H1 (cell line): ENCODE measurements at regions not wholly inside any gene's neighbourhood (a gene's known extent, or its start where the extent isn't known, plus 50 kb on each side); places are given as distances from the start of the nearest gene placed in this dataset. TPM values are rescaled to one million over a fixed set of nuclear protein-coding genes. Genes with fewer than 3 reads are reported as not detected.
"Not testable (repeated sequence)": the region's sequence is repeated elsewhere in the genome, so short reads cannot be mapped to it uniquely, and the experiment has no call there.

Source experiments
- CTCF ChIA-PET: fragments of 300-600 bp; sonication (Branson Sonifier 250); formaldehyde crosslinking; loops from one replicate; lab custom pipeline; 2021; ENCODE audit not compliant: partially characterized antibody; lab: Charles Lee
- POLR2A ChIA-PET: fragments of 300-600 bp; sonication (Branson Sonifier 250); formaldehyde crosslinking; loops from one replicate; lab custom pipeline; 2021; ENCODE audit warnings: inconsistent platforms; ENCODE audit not compliant: partially characterized antibody; lab: Charles Lee
- DNase-seq, 2 experiments: peaks; one replicate each; pipeline versions ENCODE4 v3.0.0 to v3.0.0-alpha.2; 2010 to 2022; ENCODE audit warnings: low spot score in 2 of 2, low read depth in 1 of 2, mixed read lengths in 1 of 2
- FAIRE-seq: peaks from 2 replicates; lab custom pipeline; 2011; peaks lifted over from hg19 to GRCh38; lab: Jason Lieb, UNC
- H2AFZ ChIP-seq: 2 replicates; pipeline ENCODE4 v1.8.1; 2012; ENCODE audit warnings: low read length, inconsistent platforms
- H2AK5ac ChIP-seq: 2 replicates; pipeline ENCODE4 v1.6.1; 2013; ENCODE audit warnings: low read depth, low read length
- H2BK120ac ChIP-seq: replicated peaks from 2 replicates; pipeline ENCODE3; 2013; ENCODE audit warnings: low read depth, low read length, inconsistent platforms
- H2BK12ac ChIP-seq: 2 replicates; pipeline ENCODE4 v1.6.1; 2013; ENCODE audit warnings: low read depth, low read length
- H2BK15ac ChIP-seq: 2 replicates; pipeline ENCODE4 v1.6.1; 2013; ENCODE audit warnings: low read length
- H2BK20ac ChIP-seq: 2 replicates; pipeline ENCODE4 v1.6.1; 2013; ENCODE audit warnings: low read length
- H2BK5ac ChIP-seq: 2 replicates; pipeline ENCODE4 v1.6.1; 2013; ENCODE audit warnings: low read depth, low read length
- H3K14ac ChIP-seq: 2 replicates; pipeline ENCODE4 v1.6.1; 2013; ENCODE audit warnings: inconsistent platforms; ENCODE audit not compliant: insufficient read length
- H3K18ac ChIP-seq: 2 replicates; pipeline ENCODE4 v1.6.1; 2013; ENCODE audit warnings: low read length; ENCODE audit errors: extremely low read depth
- H3K23ac ChIP-seq: 2 replicates; pipeline ENCODE4 v1.6.1; 2013; ENCODE audit warnings: inconsistent platforms; ENCODE audit not compliant: insufficient read length
- H3K23me2 ChIP-seq: 2 replicates; pipeline ENCODE4 v1.6.1; 2013; ENCODE audit warnings: low read depth, low read length
- H3K27ac ChIP-seq: 2 replicates; pipeline ENCODE4 v1.6.1; 2011; ENCODE audit warnings: low read depth, low read length, inconsistent platforms
- H3K27me3 ChIP-seq, 4 experiments: replicated peaks in 1 of 4; 1 replicate in 1 of 4; 2 replicates in 3 of 4; pipeline versions ENCODE4 v1.6.1 to v1.8.1; 2011 to 2013; ENCODE audit warnings: low read length in 3 of 4, mild to moderate bottlenecking in 3 of 4, inconsistent platforms in 2 of 4, mixed read lengths in 2 of 4, moderate library complexity in 1 of 4; ENCODE audit not compliant: control insufficient read depth in 3 of 4, insufficient read depth in 3 of 4; ENCODE audit errors: extremely low read depth in 1 of 4
- H3K36me3 ChIP-seq, 4 experiments: 2 replicates each; pipeline versions ENCODE4 v1.6.1 to v1.8.1; 2011 to 2013; ENCODE audit warnings: mild to moderate bottlenecking in 4 of 4, low read length in 3 of 4, moderate library complexity in 2 of 4, control low read depth in 1 of 4, inconsistent platforms in 1 of 4; ENCODE audit not compliant: insufficient read depth in 4 of 4, control insufficient read depth in 2 of 4
- H3K4ac ChIP-seq: replicated peaks from 2 replicates; pipeline ENCODE3; 2013; ENCODE audit warnings: low read length, low read depth, mixed read lengths, inconsistent platforms; ENCODE audit not compliant: insufficient read length
- H3K4me1 ChIP-seq, 4 experiments: replicated peaks in 1 of 4; 1 replicate in 1 of 4; 2 replicates in 3 of 4; pipeline versions ENCODE4 v1.6.1 to v1.8.1; 2011 to 2013; ENCODE audit warnings: low read length in 3 of 4, inconsistent platforms in 2 of 4, mixed read lengths in 1 of 4; ENCODE audit not compliant: insufficient read depth in 4 of 4, control insufficient read depth in 3 of 4
- H3K4me2 ChIP-seq, 2 experiments: 2 replicates each; pipeline versions ENCODE4 v1.6.1 to v1.8.1; 2011 to 2013; ENCODE audit warnings: low read depth in 2 of 2, low read length in 2 of 2, control low read depth in 1 of 2, inconsistent platforms in 1 of 2, mild to moderate bottlenecking in 1 of 2; ENCODE audit not compliant: insufficient read depth in 1 of 2
- H3K4me3 ChIP-seq, 4 experiments: fragments of 200-600, 300-600 bp in 1 of 4; sonication (generic), shearing (Covaris generic), sonication (Bioruptor Twin) in 1 of 4; 2 replicates each; pipeline versions ENCODE4 v1.5.1 to v1.8.1; 2011 to 2016; ENCODE audit warnings: low read length in 4 of 4, low read depth in 3 of 4, control low read depth in 2 of 4, inconsistent platforms in 2 of 4, mild to moderate bottlenecking in 2 of 4, mixed read lengths in 1 of 4, moderate library complexity in 1 of 4; ENCODE audit not compliant: insufficient read depth in 2 of 4; ENCODE audit errors: extremely low read depth in 1 of 4
- H3K56ac ChIP-seq: replicated peaks from 2 replicates; pipeline ENCODE3; 2013; ENCODE audit warnings: low read depth, mild to moderate bottlenecking, mixed read lengths, low read length, inconsistent platforms; ENCODE audit not compliant: insufficient read length
- H3K79me1 ChIP-seq: 2 replicates; pipeline ENCODE4 v1.6.1; 2013; ENCODE audit warnings: low read depth, low read length, control low read depth
- H3K79me2 ChIP-seq, 2 experiments: 2 replicates each; pipeline versions ENCODE4 v1.6.1 to v1.8.1; 2012 to 2013; ENCODE audit warnings: low read length in 2 of 2, mild to moderate bottlenecking in 2 of 2, inconsistent platforms in 1 of 2; ENCODE audit not compliant: insufficient read depth in 2 of 2, control insufficient read depth in 1 of 2
- H3K9ac ChIP-seq, 4 experiments: replicated peaks in 1 of 4; 1 replicate in 1 of 4; 2 replicates in 3 of 4; pipeline versions ENCODE4 v1.6.1 to v1.8.1; 2011 to 2013; ENCODE audit warnings: low read depth in 3 of 4, low read length in 3 of 4, control low read depth in 2 of 4, mild to moderate bottlenecking in 2 of 4, moderate library complexity in 2 of 4, inconsistent platforms in 1 of 4; ENCODE audit errors: extremely low read depth in 1 of 4
- H3K9me3 ChIP-seq, 2 experiments: 2 replicates each; pipeline versions ENCODE4 v1.6.1 to v1.8.1; 2012 to 2013; ENCODE audit warnings: mild to moderate bottlenecking in 2 of 2, moderate library complexity in 2 of 2, control low read depth in 1 of 2, inconsistent platforms in 1 of 2, low read depth in 1 of 2, low read length in 1 of 2, mixed read lengths in 1 of 2; ENCODE audit not compliant: insufficient read depth in 2 of 2
- H4K20me1 ChIP-seq, 2 experiments: replicated peaks in 1 of 2; 2 replicates each; pipeline versions ENCODE3 to v1.8.1; 2011 to 2013; ENCODE audit warnings: inconsistent platforms in 2 of 2, low read length in 2 of 2, mild to moderate bottlenecking in 1 of 2; ENCODE audit not compliant: insufficient read depth in 2 of 2, control insufficient read depth in 1 of 2
- H4K5ac ChIP-seq: 2 replicates; pipeline ENCODE4 v1.6.1; 2013; ENCODE audit warnings: low read length, low read depth, mixed read lengths, inconsistent platforms; ENCODE audit not compliant: insufficient read length
- H4K8ac ChIP-seq: 2 replicates; pipeline ENCODE4 v1.8.0; 2013; ENCODE audit warnings: mild to moderate bottlenecking, moderate library complexity, low read length, inconsistent platforms; ENCODE audit not compliant: insufficient read depth; ENCODE audit errors: extremely low read depth
- H4K91ac ChIP-seq: replicated peaks from 2 replicates; pipeline ENCODE3; 2013; ENCODE audit warnings: low read length, mixed read lengths, inconsistent platforms; ENCODE audit not compliant: insufficient read length
- WGBS, 2 experiments: shearing (Covaris generic) in 1 of 2; methylation state at CpG; one replicate each; pipeline versions ENCODE4 v1.1.6 to v1.1.7; 2013 to 2015; ENCODE audit warnings: low lambda C conversion rate in 2 of 2, mixed read lengths in 2 of 2, inconsistent platforms in 1 of 2, low coverage in 1 of 2, missing lambda C conversion rate in 1 of 2; ENCODE audit not compliant: insufficient replicate concordance in 2 of 2, insufficient coverage in 1 of 2, insufficient read length in 1 of 2; ENCODE audit errors: extremely low coverage in 1 of 2, missing lambda C conversion rate in 1 of 2; 5-methylcytosine and 5-hydroxymethylcytosine counted together
- small RNA-seq: library from polyadenylated mRNA; stranded (forward); fragments of <200 nt; extraction: miRNeasy Mini kit (QIAGEN cat#:217004); gene quantifications from one replicate; pipeline ENCODE3, GENCODE V24; 2013; ENCODE audit not compliant: insufficient read depth

DNA sequence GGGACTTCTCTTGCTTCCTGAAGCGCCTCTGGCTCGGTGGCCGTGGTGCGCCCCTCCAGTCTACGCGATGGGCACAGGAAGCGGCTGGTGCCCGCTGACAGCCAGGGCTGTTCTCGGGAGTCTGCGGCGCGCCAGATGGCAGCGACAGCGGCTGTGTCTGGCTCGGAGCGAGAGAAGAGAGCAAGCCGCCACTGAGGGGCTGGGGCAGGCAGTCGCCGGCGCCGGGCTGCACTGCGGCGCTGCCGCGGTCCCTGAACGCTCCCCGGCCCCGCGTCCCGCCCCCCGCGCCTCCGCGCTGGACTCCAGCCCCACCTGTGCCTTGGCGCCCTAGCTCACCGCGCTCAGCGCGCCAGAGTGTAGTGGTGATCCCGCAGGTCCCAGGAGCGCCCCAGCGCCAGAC is 2994.6 kb downstream of the RPIA start:
- H2BK120ac ChIP-seq, H2BK20ac ChIP-seq, H3K23ac ChIP-seq, H3K4me1 ChIP-seq, H2BK5ac ChIP-seq, H2AK5ac ChIP-seq, H3K9ac ChIP-seq, H4K5ac ChIP-seq, H3K36me3 ChIP-seq, H3K27ac ChIP-seq, H2BK12ac ChIP-seq, CTCF ChIA-PET, H4K91ac ChIP-seq, H3K79me2 ChIP-seq, H3K4ac ChIP-seq, H4K20me1 ChIP-seq, FAIRE-seq, H3K27me3 ChIP-seq, H3K14ac ChIP-seq, H2BK15ac ChIP-seq, H3K9me3 ChIP-seq, POLR2A ChIA-PET, H3K56ac ChIP-seq, H2AFZ ChIP-seq, H3K18ac ChIP-seq, H3K79me1 ChIP-seq, H3K4me2 ChIP-seq, H4K8ac ChIP-seq, H3K23me2 ChIP-seq, H3K4me3 ChIP-seq: not testable (repeated sequence)
- WGBS, 2 experiments: no CpG with 5 or more reads among the region's 42 CpGs
- peak in 1 of 2 experiments; percentile 67 for DNase-seq

Small RNAs in the stretch of these regions (small RNA-seq; reads per million reads assigned to genes)
- not detected for gene AC233266.1
- not detected for gene RNA5SP100
